ENCODE measurements at regions not wholly inside any gene's neighbourhood (a gene's known extent, or its start where the extent isn't known, plus 50 kb on each side); places are given as distances from the start of the nearest gene placed in this dataset.

- ChIA-PET CTCF (no interaction called here), POLR2A (no interaction called here)
- no peaks in the 10 kb centered on the region for H3K36me3 Mint-ChIP-seq
- no peaks in the 10 kb centered on the region for H3K4me1 Mint-ChIP-seq
- no peaks in the 10 kb centered on the region for H3K36me3 ChIP-seq (ENCODE audit: insufficient read depth, low read length)
- no peak overlapping the region for H3K4me3 ChIP-seq (ENCODE audit: low read length)
- H3K9me3 Mint-ChIP-seq, result no peaks in the 10 kb centered on the region
- no peaks in the 10 kb centered on the region for H3K9me3 ChIP-seq (ENCODE audit: low read length)
- H3K27me3 Mint-ChIP-seq, result peaks cover 4 to 31% of the 10 kb centered on the region in 2 donors
- no peak for DNase-seq
- H3K27ac Mint-ChIP-seq, result no peak overlapping the region
- no peaks in the 10 kb centered on the region for H3K4me1 ChIP-seq (ENCODE audit: insufficient read depth, low read length)
- no peak overlapping the region for H3K4me3 Mint-ChIP-seq
- no peak overlapping the region for H3K27ac ChIP-seq (ENCODE audit: low read depth, low read length)
- no peaks in the 10 kb centered on the region for H3K27me3 ChIP-seq (ENCODE audit: insufficient read depth, low read length, poor library complexity, severe bottlenecking)
Measured at GRCh38 chr1:62941780-62942179, 157.8 kb downstream of the ATG4C start.

GRCh38 chr1:62946511-62946910 lies 162.6 kb downstream of the ATG4C start:
- H3K27ac ChIP-seq (ENCODE audit: low read depth, low read length), result no peak overlapping the region
- no peaks in the 10 kb centered on the region for H3K4me1 ChIP-seq (ENCODE audit: insufficient read depth, low read length)
- Mint-ChIP-seq H3K4me3 (no peak overlapping the region), H3K27ac (no peak overlapping the region), H3K36me3 (no peaks in the 10 kb centered on the region), H3K9me3 (no peaks in the 10 kb centered on the region), H3K27me3 (peaks cover 4 to 45% of the 10 kb centered on the region in 2 donors), H3K4me1 (no peaks in the 10 kb centered on the region)
- H3K4me3 ChIP-seq (ENCODE audit: low read length), result no peak overlapping the region
- no peak for DNase-seq
- H3K27me3 ChIP-seq (ENCODE audit: insufficient read depth, low read length, poor library complexity, severe bottlenecking), result no peaks in the 10 kb centered on the region
- CTCF ChIA-PET, result no interaction called here
- POLR2A ChIA-PET, result no interaction called here
- no peaks in the 10 kb centered on the region for H3K9me3 ChIP-seq (ENCODE audit: low read length)
- H3K36me3 ChIP-seq (ENCODE audit: insufficient read depth, low read length), result no peaks in the 10 kb centered on the region

GRCh38 chr1:62951428-62951827 lies 167.5 kb downstream of the ATG4C start:
- ChIA-PET POLR2A (no interaction called here), CTCF (no interaction called here)
- Histone ChIP-seq H3K27ac (ENCODE audit: low read depth, low read length) (no peak overlapping the region), H3K27me3 (ENCODE audit: insufficient read depth, low read length, poor library complexity, severe bottlenecking) (no peaks in the 10 kb centered on the region), H3K4me1 (ENCODE audit: insufficient read depth, low read length) (no peaks in the 10 kb centered on the region), H3K36me3 (ENCODE audit: insufficient read depth, low read length) (no peaks in the 10 kb centered on the region), H3K4me3 (ENCODE audit: low read length) (no peak overlapping the region), H3K9me3 (ENCODE audit: low read length) (no peaks in the 10 kb centered on the region)
- Mint-ChIP-seq H3K4me3 (no peak overlapping the region), H3K4me1 (no peaks in the 10 kb centered on the region), H3K9me3 (peaks cover 0 to 2% (median 0%) of the 10 kb centered on the region in 5 donors), H3K27ac (no peak overlapping the region), H3K36me3 (no peaks in the 10 kb centered on the region), H3K27me3 (peaks cover 4 to 35% of the 10 kb centered on the region in 2 donors)
- no peak for DNase-seq

- Histone ChIP-seq H3K9me3 (ENCODE audit: low read length) (no peaks in the 10 kb centered on the region), H3K27me3 (ENCODE audit: insufficient read depth, low read length, poor library complexity, severe bottlenecking) (no peaks in the 10 kb centered on the region), H3K27ac (ENCODE audit: low read depth, low read length) (no peak overlapping the region), H3K36me3 (ENCODE audit: insufficient read depth, low read length) (no peaks in the 10 kb centered on the region), H3K4me3 (ENCODE audit: low read length) (no peak overlapping the region), H3K4me1 (ENCODE audit: insufficient read depth, low read length) (no peaks in the 10 kb centered on the region)
- DNase-seq, result no peak
- Mint-ChIP-seq H3K4me3 (no peak overlapping the region), H3K4me1 (no peaks in the 10 kb centered on the region), H3K27ac (no peak overlapping the region), H3K36me3 (no peaks in the 10 kb centered on the region), H3K9me3 (peaks cover 0 to 2% (median 0%) of the 10 kb centered on the region in 5 donors), H3K27me3 (peaks cover 2 to 32% of the 10 kb centered on the region in 2 donors)
- ChIA-PET POLR2A (no interaction called here), CTCF (no interaction called here)
Measured at GRCh38 chr1:62952596-62952995, 168.7 kb downstream of the ATG4C start.

GRCh38 chr1:62953633-62954032 lies 169.7 kb downstream of the ATG4C start:
- Histone ChIP-seq H3K9me3 (ENCODE audit: low read length) (no peaks in the 10 kb centered on the region), H3K4me1 (ENCODE audit: insufficient read depth, low read length) (no peaks in the 10 kb centered on the region), H3K36me3 (ENCODE audit: insufficient read depth, low read length) (no peaks in the 10 kb centered on the region), H3K27me3 (ENCODE audit: insufficient read depth, low read length, poor library complexity, severe bottlenecking) (no peaks in the 10 kb centered on the region), H3K4me3 (ENCODE audit: low read length) (no peak overlapping the region), H3K27ac (ENCODE audit: low read depth, low read length) (no peak overlapping the region)
- Mint-ChIP-seq H3K4me3 (no peak overlapping the region), H3K36me3 (no peaks in the 10 kb centered on the region), H3K27me3 (peaks cover 2 to 31% of the 10 kb centered on the region in 2 donors), H3K4me1 (no peaks in the 10 kb centered on the region), H3K9me3 (peaks cover 0 to 2% (median 0%) of the 10 kb centered on the region in 5 donors), H3K27ac (no peak overlapping the region)
- DNase-seq, result no peak
- ChIA-PET CTCF (no interaction called here), POLR2A (no interaction called here)

- CTCF ChIA-PET, result no interaction called here
- DNase-seq, result no peak
- Mint-ChIP-seq H3K9me3 (peaks cover 0 to 2% (median 0%) of the 10 kb centered on the region in 5 donors), H3K4me3 (no peak overlapping the region), H3K27ac (no peak overlapping the region), H3K27me3 (peaks cover 2 to 27% of the 10 kb centered on the region in 2 donors), H3K36me3 (no peaks in the 10 kb centered on the region), H3K4me1 (no peaks in the 10 kb centered on the region)
- H3K27ac ChIP-seq (ENCODE audit: low read depth, low read length), result no peak overlapping the region
- H3K27me3 ChIP-seq (ENCODE audit: insufficient read depth, low read length, poor library complexity, severe bottlenecking), result no peaks in the 10 kb centered on the region
- H3K9me3 ChIP-seq (ENCODE audit: low read length), result no peaks in the 10 kb centered on the region
- H3K4me1 ChIP-seq (ENCODE audit: insufficient read depth, low read length), result no peaks in the 10 kb centered on the region
- POLR2A ChIA-PET, result no interaction called here
- no peaks in the 10 kb centered on the region for H3K36me3 ChIP-seq (ENCODE audit: insufficient read depth, low read length)
- no peak overlapping the region for H3K4me3 ChIP-seq (ENCODE audit: low read length)
Measured at GRCh38 chr1:62954758-62955157, 170.8 kb downstream of the ATG4C start.

GRCh38 chr1:62955666-62956065 lies 171.7 kb downstream of the ATG4C start:
- Mint-ChIP-seq H3K27ac (no peak overlapping the region), H3K4me3 (no peak overlapping the region), H3K9me3 (peaks cover 0 to 2% (median 0%) of the 10 kb centered on the region in 5 donors), H3K27me3 (peaks cover 2 to 24% of the 10 kb centered on the region in 2 donors), H3K4me1 (no peaks in the 10 kb centered on the region), H3K36me3 (no peaks in the 10 kb centered on the region)
- ChIA-PET CTCF (no interaction called here), POLR2A (no interaction called here)
- H3K27ac ChIP-seq (ENCODE audit: low read depth, low read length), result no peak overlapping the region
- no peaks in the 10 kb centered on the region for H3K36me3 ChIP-seq (ENCODE audit: insufficient read depth, low read length)
- no peak overlapping the region for H3K4me3 ChIP-seq (ENCODE audit: low read length)
- no peaks in the 10 kb centered on the region for H3K9me3 ChIP-seq (ENCODE audit: low read length)
- no peaks in the 10 kb centered on the region for H3K4me1 ChIP-seq (ENCODE audit: insufficient read depth, low read length)
- H3K27me3 ChIP-seq (ENCODE audit: insufficient read depth, low read length, poor library complexity, severe bottlenecking), result no peaks in the 10 kb centered on the region
- DNase-seq, result no peak

- no peaks in the 10 kb centered on the region for H3K4me1 ChIP-seq (ENCODE audit: insufficient read depth, low read length)
- DNase-seq, result no peak
- H3K36me3 ChIP-seq (ENCODE audit: insufficient read depth, low read length), result no peaks in the 10 kb centered on the region
- H3K36me3 Mint-ChIP-seq, result no peaks in the 10 kb centered on the region
- no peaks in the 10 kb centered on the region for H3K9me3 ChIP-seq (ENCODE audit: low read length)
- CTCF ChIA-PET, result no interaction called here
- H3K27ac Mint-ChIP-seq, result no peak overlapping the region
- H3K4me3 Mint-ChIP-seq, result no peak overlapping the region
- H3K27me3 ChIP-seq (ENCODE audit: insufficient read depth, low read length, poor library complexity, severe bottlenecking), result no peaks in the 10 kb centered on the region
- POLR2A ChIA-PET, result no interaction called here
- no peak overlapping the region for H3K4me3 ChIP-seq (ENCODE audit: low read length)
- peaks cover 2 to 22% of the 10 kb centered on the region in 2 donors for H3K27me3 Mint-ChIP-seq
- no peaks in the 10 kb centered on the region for H3K9me3 Mint-ChIP-seq
- H3K4me1 Mint-ChIP-seq, result no peaks in the 10 kb centered on the region
- H3K27ac ChIP-seq (ENCODE audit: low read depth, low read length), result no peak overlapping the region
Measured at GRCh38 chr1:62962014-62962812, 178.3 kb downstream of the ATG4C start.

Measured in CD8-positive, alpha-beta memory T cell (primary cell).